ENCODE measurements at regions not wholly inside any gene's neighbourhood (a gene's known extent, or its start where the extent isn't known, plus 50 kb on each side); places are given as distances from the start of the nearest gene placed in this dataset.
A peak's percentile ranks its signal among the peaks of the same experiment; 100 is the strongest.

- Mint-ChIP-seq H3K9me3 (peaks cover 6 to 8% of the 10 kb centered on the region in 2 donors), H3K36me3 (ENCODE audit: insufficient read depth in 2 of 2) (no peaks in the 10 kb centered on the region), H3K4me3 (no peak overlapping the region), H3K4me1 (ENCODE audit: low read depth) (no peaks in the 10 kb centered on the region), H3K27ac (no peak overlapping the region), H3K27me3 (ENCODE audit: low read depth) (peaks cover 54% of the 10 kb centered on the region)
- ATAC-seq (replicated peaks in 1 of 2) (no peak), DNase-seq (no peak)
These were observed 102.6 kb downstream of the TMPRSS5 start for GRCh38 chr11:113603277-113604059.

DNA sequence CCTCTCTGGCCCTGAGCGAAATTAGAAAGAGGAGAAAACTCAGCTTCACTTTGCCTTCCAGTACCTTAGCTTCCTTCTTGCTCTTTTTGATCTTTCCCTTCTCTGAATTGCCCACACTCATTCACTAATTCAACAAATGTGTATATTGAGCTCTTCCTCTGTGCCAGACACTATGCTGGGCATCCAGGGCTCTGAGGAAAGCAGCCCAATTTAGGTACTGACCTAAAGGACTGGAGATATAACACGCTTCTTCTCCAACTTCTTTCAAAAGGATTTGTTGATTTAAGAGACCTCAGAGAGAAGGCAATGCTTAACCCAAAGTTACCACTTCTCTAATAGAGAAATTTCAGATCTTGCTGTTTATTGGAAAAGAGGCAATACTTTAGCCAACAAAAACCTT is 103.6 kb downstream of the TMPRSS5 start:
- DNase-seq (no peak), ATAC-seq (replicated peaks in 1 of 2) (no peak)
- peaks cover 64% of the 10 kb centered on the region for H3K27me3 Mint-ChIP-seq (ENCODE audit: low read depth)
- H3K9me3 Mint-ChIP-seq, result peaks cover 6 to 8% of the 10 kb centered on the region in 2 donors
- no peak overlapping the region for H3K4me3 Mint-ChIP-seq
- no peak overlapping the region for H3K27ac Mint-ChIP-seq
- no peaks in the 10 kb centered on the region for H3K4me1 Mint-ChIP-seq (ENCODE audit: low read depth)
- H3K36me3 Mint-ChIP-seq (ENCODE audit: insufficient read depth in 2 of 2), result no peaks in the 10 kb centered on the region

GRCh38 chr11:113596658-113597057 is 109.5 kb downstream of the TMPRSS5 start:
- Mint-ChIP-seq H3K4me3 (no peak overlapping the region), H3K36me3 (ENCODE audit: insufficient read depth in 2 of 2) (peaks cover 3 to 6% of the 10 kb centered on the region in 2 donors), H3K27ac (no peak overlapping the region), H3K4me1 (ENCODE audit: low read depth) (peaks cover 18% of the 10 kb centered on the region), H3K27me3 (ENCODE audit: low read depth) (peaks cover 69% of the 10 kb centered on the region), H3K9me3 (peaks cover 2 to 5% of the 10 kb centered on the region in 2 donors)
- no peak for ATAC-seq (replicated peaks in 1 of 2)
- DNase-seq, result no peak

- peaks cover 3 to 6% of the 10 kb centered on the region in 2 donors for H3K36me3 Mint-ChIP-seq (ENCODE audit: insufficient read depth in 2 of 2)
- ATAC-seq (replicated peaks in 1 of 2), result no peak
- H3K9me3 Mint-ChIP-seq, result peaks cover 2 to 5% of the 10 kb centered on the region in 2 donors
- H3K27me3 Mint-ChIP-seq (ENCODE audit: low read depth), result peaks cover 72% of the 10 kb centered on the region
- no peak overlapping the region for H3K4me3 Mint-ChIP-seq
- DNase-seq, result no peak
- no peak overlapping the region for H3K27ac Mint-ChIP-seq
- peaks cover 18% of the 10 kb centered on the region for H3K4me1 Mint-ChIP-seq (ENCODE audit: low read depth)
These were observed 110.1 kb downstream of the TMPRSS5 start for GRCh38 chr11:113595810-113596594.

GRCh38 chr11:113593698-113594308 is 112.3 kb downstream of the TMPRSS5 start:
- ATAC-seq (replicated peaks in 1 of 2), result peak; percentile 93 to 96
- peak; percentile 67 to 83 for DNase-seq
- Mint-ChIP-seq H3K36me3 (ENCODE audit: insufficient read depth in 2 of 2) (peaks cover 3 to 6% of the 10 kb centered on the region in 2 donors), H3K4me1 (ENCODE audit: low read depth) (peaks cover 25% of the 10 kb centered on the region), H3K27me3 (ENCODE audit: low read depth) (peaks cover 81% of the 10 kb centered on the region), H3K27ac (peak overlapping the region; percentile 5), H3K4me3 (peak overlapping the region; percentile 20 to 68), H3K9me3 (peaks cover 2 to 5% of the 10 kb centered on the region in 2 donors)

DNA sequence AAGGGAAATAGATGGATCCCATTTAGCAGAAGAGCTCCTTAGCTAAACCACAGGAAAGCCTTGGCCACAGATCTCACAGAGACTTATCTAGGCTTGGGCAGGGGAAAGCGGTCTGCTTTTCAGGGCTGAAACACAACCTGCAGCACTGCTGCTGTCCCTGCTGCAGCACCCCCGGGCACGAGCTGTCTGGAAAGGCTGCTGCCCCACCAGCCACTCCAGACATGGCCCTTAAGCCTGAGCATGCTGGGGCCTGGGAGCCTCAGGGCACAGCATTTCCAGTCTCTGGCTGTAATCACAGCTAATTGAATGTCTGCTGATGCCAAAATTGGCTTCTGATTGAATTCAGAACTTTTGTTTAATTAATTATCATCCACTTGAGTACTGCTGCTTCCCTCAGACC is 115.0 kb downstream of the TMPRSS5 start:
- peaks cover 56% of the 10 kb centered on the region for H3K27me3 Mint-ChIP-seq (ENCODE audit: low read depth)
- peaks cover 42% of the 10 kb centered on the region for H3K4me1 Mint-ChIP-seq (ENCODE audit: low read depth)
- peaks cover 2 to 3% of the 10 kb centered on the region in 2 donors for H3K9me3 Mint-ChIP-seq
- no peak overlapping the region for H3K27ac Mint-ChIP-seq
- H3K4me3 Mint-ChIP-seq, result no peak overlapping the region
- DNase-seq, result no peak
- ATAC-seq (replicated peaks in 1 of 2), result no peak
- H3K36me3 Mint-ChIP-seq (ENCODE audit: insufficient read depth in 2 of 2), result peaks cover 0 to 3% of the 10 kb centered on the region in 2 donors

GRCh38 chr11:113587308-113587739 is 112.1 kb upstream of the DRD2 start:
- ATAC-seq (replicated peaks in 1 of 2), result peak; percentile 99

GRCh38 chr11:113584371-113584770 is 109.2 kb upstream of the DRD2 start:
- H3K4me1 Mint-ChIP-seq (ENCODE audit: low read depth), result peaks cover 31% of the 10 kb centered on the region
- no peak overlapping the region for H3K4me3 Mint-ChIP-seq

More at GRCh38 chr11:113587308-113587739, 112.1 kb upstream of the DRD2 start:
- peak; percentile 73 to 80 for DNase-seq
- Mint-ChIP-seq H3K27ac (peak overlapping the region; percentile 85), H3K4me3 (peak overlapping the region; percentile 46), H3K36me3 (ENCODE audit: insufficient read depth in 2 of 2) (peaks cover 0 to 2% of the 10 kb centered on the region in 2 donors), H3K9me3 (peaks cover 0 to 1% of the 10 kb centered on the region in 2 donors), H3K27me3 (ENCODE audit: low read depth) (peaks cover 50% of the 10 kb centered on the region), H3K4me1 (ENCODE audit: low read depth) (peaks cover 31% of the 10 kb centered on the region)

DNA sequence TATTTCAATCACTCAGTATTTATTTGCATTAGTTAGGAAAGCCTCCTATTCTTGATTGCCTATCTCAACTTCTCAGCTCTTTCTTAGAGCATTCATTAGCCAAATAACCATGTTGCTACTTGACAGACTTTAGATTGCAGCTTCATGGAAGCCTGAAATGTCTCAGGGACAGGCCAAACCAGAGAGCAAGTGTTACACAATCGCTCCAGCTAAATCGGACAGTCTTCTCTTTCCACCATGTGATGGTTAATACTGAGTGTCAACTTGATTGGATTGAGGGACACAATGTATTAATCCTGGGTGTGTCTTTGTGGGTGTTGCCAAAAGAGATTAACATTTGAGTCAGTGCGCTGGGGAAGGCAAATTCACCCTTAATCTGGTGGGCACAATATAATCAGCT is 106.5 kb upstream of the DRD2 start:
- H3K9me3 Mint-ChIP-seq, result peaks cover 0 to 1% of the 10 kb centered on the region in 2 donors

More at GRCh38 chr11:113584371-113584770, 109.2 kb upstream of the DRD2 start:
- ATAC-seq (replicated peaks in 1 of 2) (no peak), DNase-seq (no peak)
- Mint-ChIP-seq H3K27me3 (ENCODE audit: low read depth) (peaks cover 25% of the 10 kb centered on the region), H3K9me3 (peaks cover 0 to 1% of the 10 kb centered on the region in 2 donors), H3K36me3 (ENCODE audit: insufficient read depth in 2 of 2) (peaks cover 0 to 2% of the 10 kb centered on the region in 2 donors), H3K27ac (no peak overlapping the region)

GRCh38 chr11:113579292-113579940 is 104.2 kb upstream of the DRD2 start:
- Mint-ChIP-seq H3K27me3 (ENCODE audit: low read depth) (peaks cover 37% of the 10 kb centered on the region), H3K36me3 (ENCODE audit: insufficient read depth in 2 of 2) (no peaks in the 10 kb centered on the region), H3K4me1 (ENCODE audit: low read depth) (peaks cover 22% of the 10 kb centered on the region), H3K4me3 (no peak overlapping the region), H3K27ac (no peak overlapping the region), H3K9me3 (peaks cover 0 to 1% of the 10 kb centered on the region in 2 donors)
- ATAC-seq (replicated peaks in 1 of 2) (no peak), DNase-seq (no peak)

More for the DNA sequence above, 106.5 kb upstream of the DRD2 start:
- ATAC-seq (replicated peaks in 1 of 2) (no peak), DNase-seq (no peak)
- no peak overlapping the region for H3K4me3 Mint-ChIP-seq
- H3K36me3 Mint-ChIP-seq (ENCODE audit: insufficient read depth in 2 of 2), result peaks cover 0 to 2% of the 10 kb centered on the region in 2 donors
- H3K4me1 Mint-ChIP-seq (ENCODE audit: low read depth), result peaks cover 22% of the 10 kb centered on the region
- no peak overlapping the region for H3K27ac Mint-ChIP-seq
- peaks cover 41% of the 10 kb centered on the region for H3K27me3 Mint-ChIP-seq (ENCODE audit: low read depth)

GRCh38 chr11:113578715-113579250 is 103.6 kb upstream of the DRD2 start:
- ATAC-seq (replicated peaks in 1 of 2) (no peak), DNase-seq (no peak)
- Mint-ChIP-seq H3K4me1 (ENCODE audit: low read depth) (peaks cover 22% of the 10 kb centered on the region), H3K27ac (no peak overlapping the region), H3K9me3 (peaks cover 0 to 1% of the 10 kb centered on the region in 2 donors), H3K27me3 (ENCODE audit: low read depth) (peaks cover 42% of the 10 kb centered on the region), H3K4me3 (no peak overlapping the region), H3K36me3 (ENCODE audit: insufficient read depth in 2 of 2) (no peaks in the 10 kb centered on the region)

- Mint-ChIP-seq H3K27ac (no peak overlapping the region), H3K36me3 (ENCODE audit: insufficient read depth in 2 of 2) (no peaks in the 10 kb centered on the region), H3K9me3 (peaks cover 0 to 1% of the 10 kb centered on the region in 2 donors), H3K27me3 (ENCODE audit: low read depth) (peaks cover 43% of the 10 kb centered on the region), H3K4me3 (peak overlapping the region in 1 of 2 donors; percentile 1), H3K4me1 (ENCODE audit: low read depth) (peaks cover 15% of the 10 kb centered on the region)
- DNase-seq (no peak), ATAC-seq (replicated peaks in 1 of 2) (no peak)
These were observed 102.8 kb upstream of the DRD2 start for GRCh38 chr11:113578033-113578380.

All from activated T-cell treated with anti-CD3 and anti-CD28 coated beads, Interleukin-2, amount 50 U/mL, for 72 hours (primary cell).